Inflammatory macrophage (primary cell): ENCODE measurements at regions not wholly inside any gene's neighbourhood (a gene's known extent, or its start where the extent isn't known, plus 50 kb on each side); places are given as distances from the start of the nearest gene placed in this dataset.

Source experiments
- DNase-seq, 2 donors: peaks; one replicate each; pipeline ENCODE4 v3.0.0-alpha.2; 2020 to 2022

DNA sequence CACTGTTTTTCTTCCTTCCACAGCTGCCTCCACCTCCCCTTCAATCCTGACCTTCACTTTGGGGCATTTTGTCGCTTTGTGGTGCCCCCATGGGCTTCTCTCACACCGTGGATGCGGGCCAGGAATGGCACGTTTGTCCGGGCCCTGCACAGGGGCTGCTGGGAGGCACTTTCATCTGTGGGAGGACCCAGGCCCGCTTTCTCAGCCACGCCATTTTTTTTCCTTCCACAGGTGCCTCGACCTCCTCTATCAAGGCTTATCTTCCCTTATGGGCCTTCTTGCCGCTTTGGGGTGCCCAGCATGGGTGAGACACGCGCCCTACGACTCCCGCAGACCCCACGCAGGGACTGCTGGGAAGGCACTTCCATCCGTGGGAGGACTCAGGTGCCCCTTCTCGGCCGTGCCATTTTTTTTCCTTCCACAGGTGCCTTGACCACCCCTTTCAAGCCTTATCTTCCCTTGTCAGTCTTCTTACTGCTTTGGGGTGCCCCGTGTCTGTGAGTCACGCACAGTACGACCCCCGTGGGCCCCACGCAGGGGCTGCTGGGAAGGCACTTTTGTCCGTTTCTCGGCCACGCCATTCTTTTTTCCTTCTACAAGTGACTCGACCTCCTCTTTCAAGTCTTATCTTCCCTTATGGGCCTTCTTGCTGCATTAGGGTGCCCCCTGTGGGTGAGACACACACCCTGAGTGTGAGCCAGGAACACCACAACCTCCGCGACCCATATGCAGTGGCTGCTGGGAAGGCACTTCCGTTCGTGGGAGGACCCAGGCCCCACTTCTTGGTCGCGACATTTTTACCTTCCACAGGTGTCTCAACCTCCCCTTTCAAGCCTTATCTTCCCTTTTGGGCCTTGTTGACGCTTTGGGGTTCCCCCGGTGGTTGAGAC, 270.7 kb downstream of the ALG10 start:
- DNase-seq: no peak

- no peak for DNase-seq
These were observed 271.8 kb downstream of the ALG10 start for GRCh38 chr12:34294137-34294536.

DNA sequence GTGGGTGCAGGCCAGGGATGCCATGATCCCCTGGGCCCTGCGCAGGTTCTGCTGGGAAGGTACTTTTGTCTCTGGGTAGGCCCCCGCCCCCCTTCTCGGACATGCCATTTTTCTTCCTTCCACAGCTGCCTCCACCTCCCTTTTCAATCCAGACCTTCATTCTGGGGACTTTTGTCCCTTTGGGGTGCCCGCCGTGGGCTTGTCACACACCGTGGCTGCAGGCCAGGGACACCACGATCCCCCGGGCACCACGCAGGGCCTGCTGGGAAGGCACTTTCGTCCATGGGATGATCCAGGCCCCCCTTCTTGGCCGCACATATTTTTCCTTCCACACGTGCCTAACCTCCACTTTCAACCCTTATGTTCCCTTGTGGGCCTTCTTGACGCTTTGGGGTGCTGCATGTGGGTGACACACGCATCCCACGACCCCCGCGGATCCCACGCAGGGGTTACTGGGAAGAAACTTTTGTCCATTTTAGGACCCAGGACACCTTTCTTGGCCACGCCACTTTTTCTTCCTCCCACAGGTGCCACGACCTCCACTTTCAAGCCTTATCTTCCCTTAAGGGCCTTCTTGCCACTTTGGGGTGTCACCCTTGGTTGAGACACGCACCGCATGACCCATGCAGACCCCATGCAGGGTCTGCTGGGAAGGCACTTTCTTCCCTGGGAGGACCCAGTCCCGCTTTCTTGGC, 272.5 kb downstream of the ALG10 start:
- no peak for DNase-seq

DNA sequence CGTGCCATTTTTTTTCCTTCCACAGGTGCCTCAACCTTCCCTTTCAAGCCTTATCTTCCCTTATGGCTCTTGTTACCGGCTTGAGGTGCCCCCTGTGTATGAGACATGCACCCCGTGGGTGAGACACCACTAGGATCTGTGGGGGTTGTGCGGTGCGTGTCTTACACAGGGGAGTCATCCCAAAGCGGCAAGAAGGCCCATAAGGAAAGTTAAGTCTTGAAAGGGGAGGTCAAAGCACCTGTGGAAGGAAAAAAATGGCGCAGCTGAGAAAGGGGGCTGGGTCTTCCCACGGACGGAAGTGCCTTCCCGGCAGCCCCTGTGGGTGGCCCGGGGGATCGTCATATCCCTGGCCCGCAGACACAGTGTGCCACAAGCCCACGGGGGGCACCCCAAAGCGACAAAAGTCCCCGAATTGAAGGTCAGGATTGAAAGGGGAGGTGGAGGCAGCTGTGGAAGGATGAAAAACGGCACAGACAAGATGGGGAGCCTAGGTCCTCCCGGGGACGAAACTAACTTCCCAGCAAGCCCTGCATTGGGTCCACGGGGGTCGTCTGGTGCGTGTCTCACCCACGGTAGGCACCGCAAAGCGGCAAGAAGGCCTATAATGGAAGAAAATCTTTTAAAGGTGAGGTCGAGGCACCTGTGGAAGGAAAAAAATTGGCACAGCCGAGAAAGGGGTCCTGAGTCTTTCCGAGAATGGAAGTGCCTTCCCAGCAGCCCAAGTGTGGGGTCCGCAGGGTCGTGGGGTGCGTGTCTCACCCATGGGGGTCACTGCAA, 273.3 kb downstream of the ALG10 start:
- DNase-seq: no peak

GRCh38 chr12:34296143-34297041, 274.1 kb downstream of the ALG10 start:
- no peak for DNase-seq

- no peak for DNase-seq
These were observed 275.0 kb downstream of the ALG10 start for GRCh38 chr12:34297126-34297789.

- DNase-seq: no peak
These were observed 275.5 kb downstream of the ALG10 start for GRCh38 chr12:34297790-34298164.

DNA sequence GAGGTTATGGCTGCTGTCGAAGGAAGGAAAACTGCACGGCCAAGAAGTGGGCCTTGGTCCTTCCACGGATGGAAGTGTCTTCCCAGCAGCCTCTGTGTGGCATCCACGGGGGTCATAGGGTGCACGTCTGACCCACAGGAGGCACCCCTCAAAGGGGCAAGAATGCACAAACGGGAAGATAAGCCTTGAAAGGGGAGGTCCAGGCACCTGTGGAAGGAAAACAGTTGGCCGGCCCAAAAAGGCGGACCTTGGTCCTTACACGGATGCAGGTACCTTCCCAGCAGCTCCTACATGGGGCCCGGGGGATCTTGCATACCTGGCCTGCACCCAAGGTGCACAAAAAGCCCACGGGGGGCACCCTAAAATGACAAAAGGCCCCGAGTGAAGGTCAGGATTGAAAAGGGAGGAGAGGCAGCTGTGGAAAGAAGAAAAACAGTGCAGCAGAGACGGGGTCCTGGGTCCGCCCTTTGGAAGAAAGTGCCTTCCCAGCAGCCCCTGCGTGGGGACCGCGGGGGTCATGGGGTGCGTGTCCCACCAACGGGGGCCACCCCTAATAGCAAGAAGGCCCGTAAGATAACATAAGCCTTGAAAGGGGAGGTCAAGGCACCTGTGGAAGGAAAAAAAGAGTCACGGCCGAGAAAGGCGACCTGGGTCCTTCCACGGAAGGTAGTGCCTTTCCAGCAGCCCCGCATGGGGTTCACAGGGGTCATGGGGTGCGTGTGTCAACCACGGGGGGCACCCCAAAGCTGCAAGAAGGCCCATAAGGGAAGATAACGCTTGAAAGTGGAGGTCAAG, 276.1 kb downstream of the ALG10 start:
- DNase-seq: no peak

DNA sequence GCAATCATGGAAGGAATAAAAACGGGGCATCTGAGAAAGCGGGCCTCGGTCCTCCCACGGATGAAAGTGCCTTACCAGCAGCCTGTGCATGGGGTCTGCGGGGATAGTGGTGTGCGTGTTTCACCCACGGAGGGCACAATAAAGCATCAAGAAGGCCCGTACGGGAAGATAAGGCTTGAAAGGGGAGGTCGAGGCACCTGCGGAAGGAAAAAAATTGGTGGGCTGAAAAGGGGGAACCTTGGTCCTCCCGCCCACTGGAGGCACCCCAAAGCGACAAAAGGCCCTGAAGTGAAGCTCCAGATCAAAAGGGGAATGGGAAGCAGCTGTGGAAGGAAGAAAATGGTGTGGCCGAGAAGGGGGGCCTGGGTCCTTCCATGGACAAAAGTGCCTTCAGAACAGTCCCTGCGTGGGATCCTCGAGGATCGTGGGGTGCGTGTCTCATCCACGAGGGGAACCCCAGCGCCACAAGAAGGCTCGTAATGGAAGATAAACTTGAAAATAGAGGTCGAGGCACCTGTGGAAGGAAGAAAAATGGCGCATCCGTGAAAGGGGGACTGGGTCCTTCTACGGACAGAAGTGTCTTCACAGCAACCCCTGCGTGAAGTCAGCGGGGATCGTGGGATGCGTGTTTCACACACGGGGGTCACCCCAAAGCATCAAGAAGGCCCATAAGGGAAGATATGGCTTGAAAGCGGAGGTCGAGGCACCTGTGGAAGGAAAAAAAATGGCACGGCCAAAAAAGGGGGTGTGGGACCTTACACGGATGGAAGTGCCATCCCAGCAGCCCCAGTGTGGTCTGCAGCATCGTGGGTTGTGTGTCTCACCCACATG, 276.9 kb downstream of the ALG10 start:
- DNase-seq: no peak

DNA sequence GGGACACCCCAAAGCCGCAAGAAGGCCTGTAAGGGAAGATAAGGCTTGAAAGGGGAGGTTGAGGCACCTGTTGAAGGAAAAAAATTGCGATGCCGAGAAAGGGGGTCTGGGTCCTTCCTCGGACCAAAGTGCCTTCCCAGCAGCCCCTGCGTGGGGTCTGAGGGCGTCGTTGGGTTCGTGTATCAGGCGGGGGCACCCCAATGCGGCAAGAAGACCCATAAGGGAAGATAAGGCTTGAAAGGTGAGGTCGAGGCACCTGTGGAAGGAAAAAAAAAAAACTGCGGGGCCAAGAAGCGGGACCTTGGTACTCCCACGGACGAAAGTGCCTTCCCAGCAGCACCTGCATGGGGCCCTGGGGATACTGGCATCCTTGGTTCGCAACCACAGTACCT, 277.5 kb downstream of the ALG10 start:
- no peak for DNase-seq

- DNase-seq: no peak
These were observed 278.3 kb downstream of the ALG10 start for GRCh38 chr12:34300376-34301250.

DNA sequence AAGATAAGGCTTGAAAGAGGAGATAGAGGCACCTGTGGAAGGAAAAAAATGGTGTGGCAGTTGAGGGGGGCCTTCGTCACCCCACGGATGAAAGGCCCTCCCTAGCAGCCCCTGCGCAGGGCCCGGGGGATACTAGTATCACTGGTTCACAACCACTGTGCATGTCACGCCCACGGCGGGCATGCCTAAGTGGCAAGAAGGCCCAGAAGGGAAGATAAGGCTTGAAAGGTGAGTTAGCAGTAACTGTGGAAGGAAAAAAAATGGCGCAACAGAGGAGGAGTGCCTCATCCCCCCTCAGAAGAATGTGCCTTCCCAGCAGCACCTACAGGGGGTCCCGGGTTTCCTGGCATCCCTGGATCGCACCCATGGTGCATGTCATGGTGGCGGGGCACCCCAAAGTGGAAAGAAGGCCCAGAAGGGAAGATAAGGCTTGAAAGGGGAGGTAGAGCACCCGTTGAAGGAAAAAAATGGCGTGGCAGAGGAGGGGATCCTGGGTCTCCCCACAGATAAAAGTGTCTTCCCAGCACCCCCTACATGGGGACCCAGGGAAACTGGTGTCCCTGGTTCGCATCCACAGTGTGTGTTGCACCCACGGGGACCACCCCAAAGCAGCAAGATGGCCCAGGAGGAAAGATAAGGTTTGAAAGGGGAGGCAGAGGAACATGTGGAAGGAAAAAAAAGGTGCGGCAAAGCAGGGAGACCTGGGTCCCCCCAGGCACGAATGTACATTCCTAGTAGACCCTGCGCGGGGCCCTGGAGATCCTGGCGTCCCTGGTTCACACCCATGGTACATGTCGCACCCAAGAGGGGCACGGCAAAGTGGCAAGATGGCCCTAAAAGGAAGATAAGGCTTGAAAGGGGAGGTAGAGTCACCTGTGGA, 279.2 kb downstream of the ALG10 start:
- DNase-seq: no peak

DNA sequence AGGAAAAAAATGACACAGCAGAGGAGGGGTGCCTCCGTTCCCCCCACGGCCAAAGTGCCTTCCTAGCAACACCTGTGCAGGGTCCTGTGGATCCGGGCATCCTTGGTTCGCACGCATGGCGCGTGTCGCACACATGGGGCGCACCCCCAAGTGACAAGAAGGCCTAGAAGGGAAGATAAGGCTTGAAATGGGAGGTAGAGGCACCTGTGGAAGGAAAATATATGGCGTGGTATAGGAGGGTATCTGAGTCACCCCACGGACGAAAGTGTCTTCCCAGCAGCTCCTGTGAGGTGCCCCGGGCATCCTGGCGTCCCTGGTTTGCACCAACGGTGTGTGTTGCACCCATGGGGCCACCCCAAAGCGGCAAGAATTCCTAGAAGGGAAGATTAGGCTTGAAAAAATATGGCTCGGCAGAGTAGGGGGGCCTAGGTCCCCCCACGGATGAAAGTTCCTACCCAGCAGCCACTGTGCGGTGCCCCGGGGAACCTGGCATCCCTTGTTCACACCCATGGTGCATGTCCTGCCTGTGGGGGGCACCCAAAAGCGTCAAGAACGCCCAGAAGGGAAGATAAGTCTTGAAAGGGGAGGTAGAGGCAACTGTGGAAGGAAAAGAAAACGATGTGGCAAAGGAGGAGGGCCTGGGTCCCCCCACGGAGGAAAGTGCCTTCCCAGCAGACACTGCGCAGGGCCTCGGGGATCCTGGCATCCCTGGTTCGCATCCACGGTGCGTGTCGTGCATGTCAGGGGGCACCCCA, 280.0 kb downstream of the ALG10 start:
- no peak for DNase-seq

DNA sequence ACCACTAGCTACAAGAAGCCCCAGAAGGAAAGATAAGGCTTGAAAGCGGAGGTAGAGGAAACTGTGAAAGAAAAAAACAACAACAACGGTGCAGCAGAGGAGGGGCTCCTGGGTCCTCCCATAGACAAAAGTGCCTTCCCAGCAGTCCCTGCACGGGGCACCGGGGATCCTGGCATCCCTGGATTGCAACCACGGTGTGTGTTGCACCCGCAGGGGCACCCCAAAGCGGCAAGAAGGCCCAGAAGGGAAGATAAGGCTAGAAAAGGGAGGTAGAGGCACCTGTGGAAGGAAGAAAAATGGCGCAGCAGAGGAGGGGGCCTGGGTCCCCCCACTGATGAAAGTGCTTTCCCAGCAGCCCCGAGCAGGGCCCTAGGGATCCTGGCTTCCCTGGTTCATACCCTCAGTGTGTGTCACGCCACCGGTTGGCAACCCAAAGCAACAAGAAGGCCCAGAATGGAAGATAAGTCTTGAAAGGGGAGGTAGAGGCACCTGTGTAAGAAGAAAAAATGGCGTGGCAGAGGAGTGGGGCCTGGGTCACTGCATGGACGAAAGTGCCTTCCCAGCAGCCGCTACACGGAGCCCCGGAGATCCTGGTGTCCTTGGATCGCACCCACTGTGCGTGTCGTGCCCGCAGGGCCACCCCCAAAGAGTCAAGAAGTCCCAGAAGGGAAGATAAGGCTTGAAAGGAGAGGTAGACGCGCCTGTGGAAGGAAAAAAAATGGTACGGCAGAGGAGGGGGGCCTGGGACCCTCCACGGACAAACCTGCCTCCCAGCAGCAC, 281.0 kb downstream of the ALG10 start:
- no peak for DNase-seq

GRCh38 chr12:34304001-34304400, 281.7 kb downstream of the ALG10 start:
- DNase-seq: no peak

GRCh38 chr12:34304546-34304945, 282.2 kb downstream of the ALG10 start:
- no peak for DNase-seq
